ENCODE measurements at regions not wholly inside any gene's neighbourhood (a gene's known extent, or its start where the extent isn't known, plus 50 kb on each side); places are given as distances from the start of the nearest gene placed in this dataset.

GRCh38 chr5:63022403-63022802, 443.8 kb downstream of the LRRC70 start:
- POLR2A ChIA-PET (ENCODE audit: unreplicated experiment): no interaction called here
- CTCF ChIA-PET: no interaction called here
- H2BK15ac ChIP-seq (ENCODE audit: low read depth, low read length): no peak overlapping the region
- no peaks in the 10 kb centered on the region; the same call in 1 of the 2 replicates for H3K9me3 ChIP-seq (ENCODE audit: control insufficient read depth, insufficient read depth, low read length)
- ATAC-seq (ENCODE audit: low read depth): no peak
- dilution Hi-C loops (cut with HindIII; ENCODE audit: low sequenced_read_pairs, unreplicated experiment) (no loop called here), intact Hi-C loops (cut with micrococcal nuclease) (no loop called here), in situ Hi-C loops (cut with MboI; ENCODE audit: low sequenced_read_pairs) (no loop called here)
- H2AK9ac ChIP-seq (replicated peaks; ENCODE audit: low read depth, low read length, poor library complexity): no peak overlapping the region
- no peak overlapping the region for H2AK5ac ChIP-seq (ENCODE audit: low read depth, low read length)
- WGBS, 2 experiments (ENCODE audit: extremely low coverage in 2 of 2, insufficient read length in 1 of 2): no CpG with 5 or more reads among the region's 1 CpG
- no peak overlapping the region for H3K4ac ChIP-seq (ENCODE audit: low read depth, low read length)
- no peaks in the 10 kb centered on the region for H3K36me3 ChIP-seq (ENCODE audit: control insufficient read depth, insufficient read depth, low read length)
- no peak overlapping the region for H3K4me2 ChIP-seq (ENCODE audit: low read depth, low read length)
- H3K4me3 ChIP-seq (ENCODE audit: insufficient read depth, low read depth, low read length): no peak overlapping the region
- H3K4me1 ChIP-seq (ENCODE audit: control insufficient read depth, insufficient read depth, low read length): no peaks in the 10 kb centered on the region
- no peak overlapping the region for H4K5ac ChIP-seq (ENCODE audit: low read depth, low read length)
- no peak overlapping the region for H2BK20ac ChIP-seq (ENCODE audit: low read depth, low read length)
- no peaks in the 10 kb centered on the region for H3K27me3 ChIP-seq (ENCODE audit: control insufficient read depth, insufficient read depth, low read length)
- H3K79me1 ChIP-seq (ENCODE audit: low read depth in 1 of 2, low read length in 2 of 2): no peaks in the 10 kb centered on the region
- no peak for TF ChIP-seq RCOR1 (IDR thresholded peaks at IDR 0.05; ENCODE audit: insufficient replicate concordance, low read length)
- no peak for TF ChIP-seq FOS (IDR thresholded peaks at IDR 0.05; ENCODE audit: low read depth, low read length)
- no peak overlapping the region for H2BK5ac ChIP-seq (ENCODE audit: low read depth, low read length, poor library complexity, severe bottlenecking)
- H4K91ac ChIP-seq (ENCODE audit: insufficient read depth, low read depth, low read length): no peak overlapping the region
- no peak overlapping the region for H4K8ac ChIP-seq (ENCODE audit: low read depth in 2 of 2, low read length in 2 of 2)
- no peak overlapping the region for H2AFZ ChIP-seq (replicated peaks; ENCODE audit: low read length, poor library complexity)
- H3K14ac ChIP-seq (replicated peaks; ENCODE audit: low read depth, low read length): no peak overlapping the region
- H3K18ac ChIP-seq (ENCODE audit: low read depth, low read length): no peak overlapping the region
- H3K56ac ChIP-seq (ENCODE audit: extremely low read depth, insufficient read depth, low read length): no peak overlapping the region
- no peak for DNase-seq
- H2BK120ac ChIP-seq (ENCODE audit: low read depth, low read length): no peak overlapping the region
- H3K27ac ChIP-seq (ENCODE audit: insufficient read depth, low read length): no peak overlapping the region
- no peak overlapping the region for H3K9ac ChIP-seq (ENCODE audit: low read depth, low read length)
- no peaks in the 10 kb centered on the region for H4K20me1 ChIP-seq (ENCODE audit: insufficient read depth, low read length)
- BruUV-seq (replicated peaks): no TSS peak
- H3K23ac ChIP-seq (ENCODE audit: low read depth, low read length): no peak overlapping the region
- H3K9me1 ChIP-seq (ENCODE audit: insufficient read depth, low read length): no peaks in the 10 kb centered on the region

Measured in IMR-90 (cell line).